ENCODE measurements at regions not wholly inside any gene's neighbourhood (a gene's known extent, or its start where the extent isn't known, plus 50 kb on each side); places are given as distances from the start of the nearest gene placed in this dataset.

DNA sequence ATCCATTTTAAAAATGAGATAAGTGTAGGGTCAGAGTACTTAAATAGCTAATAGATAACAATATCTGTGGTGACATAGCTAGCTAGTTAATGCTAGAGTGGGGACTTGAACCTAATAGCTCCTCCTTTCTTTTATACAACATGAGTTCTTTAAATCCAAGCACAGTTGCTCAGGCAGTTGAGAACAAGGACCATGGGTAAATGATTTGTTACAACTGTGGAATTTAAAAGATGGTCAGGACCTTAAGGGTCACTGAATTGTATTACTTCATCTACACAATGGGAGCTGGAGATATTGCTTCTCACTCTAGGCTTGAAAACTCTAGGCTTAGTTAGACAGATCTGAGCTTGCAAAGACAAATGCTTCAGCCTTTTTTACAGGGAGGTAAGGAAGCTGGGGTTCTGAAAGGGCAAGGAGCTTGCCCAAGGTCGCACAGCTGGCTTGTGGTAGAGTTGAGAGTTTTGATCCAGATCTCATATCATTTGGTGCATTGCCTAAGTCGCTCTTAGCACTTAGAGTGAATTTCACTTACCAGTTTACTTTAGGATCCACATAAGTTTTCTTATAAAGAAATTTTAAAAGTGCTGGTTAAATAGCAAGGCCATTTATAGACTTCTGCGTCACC lies 90.2 kb downstream of the EDEM1 start:
- TF ChIP-seq, protein P1, sequence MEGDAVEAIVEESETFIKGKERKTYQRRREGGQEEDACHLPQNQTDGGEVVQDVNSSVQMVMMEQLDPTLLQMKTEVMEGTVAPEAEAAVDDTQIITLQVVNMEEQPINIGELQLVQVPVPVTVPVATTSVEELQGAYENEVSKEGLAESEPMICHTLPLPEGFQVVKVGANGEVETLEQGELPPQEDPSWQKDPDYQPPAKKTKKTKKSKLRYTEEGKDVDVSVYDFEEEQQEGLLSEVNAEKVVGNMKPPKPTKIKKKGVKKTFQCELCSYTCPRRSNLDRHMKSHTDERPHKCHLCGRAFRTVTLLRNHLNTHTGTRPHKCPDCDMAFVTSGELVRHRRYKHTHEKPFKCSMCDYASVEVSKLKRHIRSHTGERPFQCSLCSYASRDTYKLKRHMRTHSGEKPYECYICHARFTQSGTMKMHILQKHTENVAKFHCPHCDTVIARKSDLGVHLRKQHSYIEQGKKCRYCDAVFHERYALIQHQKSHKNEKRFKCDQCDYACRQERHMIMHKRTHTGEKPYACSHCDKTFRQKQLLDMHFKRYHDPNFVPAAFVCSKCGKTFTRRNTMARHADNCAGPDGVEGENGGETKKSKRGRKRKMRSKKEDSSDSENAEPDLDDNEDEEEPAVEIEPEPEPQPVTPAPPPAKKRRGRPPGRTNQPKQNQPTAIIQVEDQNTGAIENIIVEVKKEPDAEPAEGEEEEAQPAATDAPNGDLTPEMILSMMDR (conservative IDR thresholded peaks at IDR 0.05), result no peak
- no peak for TF ChIP-seq ZFX (IDR thresholded peaks at IDR 0.05)
